HEK293 (cell line): ENCODE measurements at regions not wholly inside any gene's neighbourhood (a gene's known extent, or its start where the extent isn't known, plus 50 kb on each side); places are given as distances from the start of the nearest gene placed in this dataset.

Experiments used
- CTCF ChIA-PET: fragments of 350-600 bp; formaldehyde crosslinking; extraction: SDS; loops from one replicate; lab custom pipeline; 2021; ENCODE audit warnings: antibody characterized with exemption; lab: Yijun Ruan, JAX
- POLR2A ChIA-PET: fragments of 300-600 bp; formaldehyde crosslinking; extraction: SDS; loops from one replicate; lab custom pipeline; 2020; ENCODE audit warnings: antibody characterized with exemption, inconsistent platforms; lab: Yijun Ruan, JAX
- H3K27ac ChIP-seq: fragments of 200-500 bp; sonication (Bioruptor generic); 2 replicates; pipeline ENCODE4 v1.5.1; 2014; ENCODE audit warnings: low read depth, low read length, control low read depth, inconsistent platforms; ENCODE audit errors: extremely low read depth
- H3K36me3 ChIP-seq, 2 experiments: fragments of 200-500 bp in 1 of 2; sonication (Bioruptor generic) in 1 of 2; 1 replicate in 1 of 2; 2 replicates in 1 of 2; pipeline ENCODE4 v1.5.1; 2014 to 2017; ENCODE audit warnings: inconsistent platforms in 2 of 2, low read length in 2 of 2; ENCODE audit not compliant: control insufficient read depth in 2 of 2, insufficient read depth in 1 of 2
- H3K4me1 ChIP-seq: fragments of 200-500 bp; sonication (Bioruptor generic); 2 replicates; pipeline ENCODE4 v1.5.1; 2014; ENCODE audit warnings: mild to moderate bottlenecking, low read length, inconsistent platforms; ENCODE audit not compliant: control insufficient read depth, insufficient read depth
- H3K4me3 ChIP-seq: 2 replicates; pipeline ENCODE4 v1.5.1; 2011; ENCODE audit warnings: low read depth, mild to moderate bottlenecking, control low read depth, low read length, moderate library complexity
- H3K9me3 ChIP-seq: fragments of 200-500 bp; sonication (Bioruptor generic); 2 replicates; pipeline ENCODE4 v1.5.1; 2014; ENCODE audit warnings: low read depth, low read length, inconsistent platforms; ENCODE audit not compliant: control insufficient read depth, insufficient read depth
- MYNN ChIP-seq: fragments of 450-650 bp; formaldehyde crosslinking; IDR thresholded peaks from 2 replicates; pipeline ENCODE4 v1.5.1; 2016; ENCODE audit warnings: missing biosample characterization, missing genetic modification characterization, borderline replicate concordance
- SCRT1 ChIP-seq: fragments of 450-650 bp; formaldehyde crosslinking; IDR thresholded peaks from 2 replicates; pipeline ENCODE4 v1.5.1; 2016; ENCODE audit warnings: missing biosample characterization, missing genetic modification characterization, borderline replicate concordance
- ZNF324 ChIP-seq: fragments of 450-650 bp; formaldehyde crosslinking; IDR thresholded peaks from 2 replicates; pipeline ENCODE4 v1.5.1; 2016; ENCODE audit warnings: missing biosample characterization, missing genetic modification characterization
- ZNF394 ChIP-seq: fragments of 450-650 bp; formaldehyde crosslinking; IDR thresholded peaks from 2 replicates; pipeline ENCODE4 v1.5.1; 2016; ENCODE audit warnings: missing biosample characterization, missing genetic modification characterization, mild to moderate bottlenecking, moderate library complexity, borderline replicate concordance
- ZNF426 ChIP-seq: fragments of 450-650 bp; formaldehyde crosslinking; IDR thresholded peaks from 2 replicates; pipeline ENCODE4 v1.5.1; 2017; ENCODE audit warnings: missing biosample characterization, missing genetic modification characterization, mild to moderate bottlenecking, inconsistent platforms, moderate library complexity
- ZNF48 ChIP-seq: fragments of 450-650 bp; formaldehyde crosslinking; IDR thresholded peaks from 2 replicates; pipeline ENCODE4 v1.5.1; 2016; ENCODE audit warnings: missing biosample characterization, missing genetic modification characterization
- ZNF529 ChIP-seq: fragments of 450-650 bp; formaldehyde crosslinking; IDR thresholded peaks from 2 replicates; pipeline ENCODE4 v1.5.1; 2017; ENCODE audit warnings: missing genetic modification characterization, missing biosample characterization; ENCODE audit not compliant: insufficient replicate concordance
- ZNF530 ChIP-seq: fragments of 450-650 bp; formaldehyde crosslinking; IDR thresholded peaks from 2 replicates; pipeline ENCODE4 v1.5.1; 2016; ENCODE audit warnings: low read depth, missing biosample characterization, missing genetic modification characterization
- ZNF548 ChIP-seq: fragments of 450-650 bp; formaldehyde crosslinking; IDR thresholded peaks from 2 replicates; pipeline ENCODE4 v1.5.1; 2016; ENCODE audit warnings: missing biosample characterization, missing genetic modification characterization
- ZNF670 ChIP-seq: fragments of 450-650 bp; formaldehyde crosslinking; IDR thresholded peaks from 2 replicates; pipeline ENCODE4 v1.5.1; 2016; ENCODE audit warnings: missing biosample characterization, missing genetic modification characterization, low read depth
- ZNF677 ChIP-seq: fragments of 450-650 bp; IDR thresholded peaks from 2 replicates; pipeline ENCODE4 v1.5.0; 2018; ENCODE audit warnings: missing biosample characterization, mild to moderate bottlenecking, missing genetic modification characterization, moderate library complexity
- TF ChIP-seq, protein P1 (sequence below): fragments of 450-650 bp; formaldehyde crosslinking; IDR thresholded peaks from 2 replicates; pipeline ENCODE4 v1.5.1; 2017; ENCODE audit warnings: missing biosample characterization, missing genetic modification characterization
- TF ChIP-seq, protein P2 (sequence below): fragments of 450-650 bp; formaldehyde crosslinking; conservative IDR thresholded peaks from 2 replicates; pipeline ENCODE4 v1.5.1; 2016; ENCODE audit warnings: low read depth, missing biosample characterization, missing genetic modification characterization
- TF ChIP-seq, protein P3 (sequence below): fragments of 450-650 bp; formaldehyde crosslinking; IDR thresholded peaks from 2 replicates; pipeline ENCODE4 v1.5.1; 2016; ENCODE audit warnings: missing biosample characterization, missing genetic modification characterization
- TF ChIP-seq, protein P4 (sequence below): fragments of 450-650 bp; formaldehyde crosslinking; IDR thresholded peaks from 2 replicates; pipeline ENCODE4 v1.5.1; 2017; ENCODE audit warnings: missing biosample characterization, missing genetic modification characterization
- TF ChIP-seq, protein P5 (sequence below): fragments of 450-650 bp; formaldehyde crosslinking; IDR thresholded peaks from 2 replicates; pipeline ENCODE4 v1.5.1; 2016; ENCODE audit warnings: missing biosample characterization, missing genetic modification characterization

DNA sequence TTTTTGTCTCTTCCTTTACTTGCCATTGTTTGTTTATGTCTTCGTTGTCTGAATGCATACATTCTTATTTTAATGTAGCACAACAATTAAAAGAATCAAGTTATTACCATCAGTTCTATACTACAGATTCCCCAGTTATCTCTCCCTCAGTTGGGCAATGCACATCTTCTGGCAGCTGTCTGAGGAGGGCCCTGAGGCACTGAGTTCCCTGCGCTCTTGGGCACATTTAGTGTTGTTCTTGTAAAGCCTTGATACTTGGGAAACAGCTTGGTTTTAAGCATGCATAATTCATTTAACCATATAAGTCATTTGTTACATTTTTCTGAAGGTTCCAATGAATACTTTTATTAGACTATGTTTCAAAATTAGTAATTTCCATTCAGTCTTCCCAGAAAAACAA, 117.9 kb downstream of the C6orf118 start (continued):
- TF ChIP-seq MYNN (tag by site-specific recombination) (no peak), ZNF548 (tag by site-specific recombination) (no peak), ZNF529 (no peak)

DNA sequence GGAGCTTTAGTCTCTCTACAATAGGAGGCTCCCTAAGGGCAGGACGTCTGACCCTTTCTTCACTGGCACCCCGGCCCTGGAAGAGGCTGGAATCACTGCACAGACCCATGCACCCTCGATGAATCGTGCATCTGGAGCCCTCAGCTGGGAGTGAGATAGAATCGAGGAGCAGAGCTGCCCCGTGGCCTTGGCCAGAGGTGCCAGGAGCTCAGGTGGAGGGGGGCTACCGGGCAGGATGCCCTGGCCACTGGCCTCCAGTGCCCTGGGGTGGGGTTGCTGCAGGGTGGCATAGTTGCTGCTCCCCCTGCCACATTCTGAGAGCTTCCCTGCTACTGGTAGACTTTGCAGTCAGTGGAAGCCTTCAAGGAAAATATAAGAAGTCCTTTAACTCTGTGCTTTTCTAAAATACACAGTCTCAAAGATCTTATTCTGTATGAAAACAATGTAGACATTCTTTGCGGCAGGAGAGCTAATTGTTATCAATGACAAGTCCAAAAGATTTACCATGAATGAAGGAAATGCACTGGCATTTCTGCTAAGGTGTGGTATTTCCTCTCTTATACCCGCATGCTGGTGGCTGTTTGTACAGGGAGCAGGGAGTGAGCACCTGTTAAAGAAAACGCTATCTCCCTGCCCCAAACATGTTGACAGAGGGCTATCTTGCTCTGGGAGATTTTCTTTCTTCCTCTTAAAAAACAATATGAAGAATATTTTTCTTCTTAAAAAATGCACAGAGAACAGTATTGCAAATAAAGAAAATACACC, 122.8 kb downstream of the C6orf118 start:
- Histone ChIP-seq H3K4me3 (no peak overlapping the region), H3K9me3 (no peaks in the 10 kb centered on the region), H3K27ac (no peak overlapping the region), H3K4me1 (no peaks in the 10 kb centered on the region), H3K36me3 (no peaks in the 10 kb centered on the region)
- CTCF ChIA-PET, result no interaction called here
- POLR2A ChIA-PET, result no interaction called here
- TF ChIP-seq, protein P1, sequence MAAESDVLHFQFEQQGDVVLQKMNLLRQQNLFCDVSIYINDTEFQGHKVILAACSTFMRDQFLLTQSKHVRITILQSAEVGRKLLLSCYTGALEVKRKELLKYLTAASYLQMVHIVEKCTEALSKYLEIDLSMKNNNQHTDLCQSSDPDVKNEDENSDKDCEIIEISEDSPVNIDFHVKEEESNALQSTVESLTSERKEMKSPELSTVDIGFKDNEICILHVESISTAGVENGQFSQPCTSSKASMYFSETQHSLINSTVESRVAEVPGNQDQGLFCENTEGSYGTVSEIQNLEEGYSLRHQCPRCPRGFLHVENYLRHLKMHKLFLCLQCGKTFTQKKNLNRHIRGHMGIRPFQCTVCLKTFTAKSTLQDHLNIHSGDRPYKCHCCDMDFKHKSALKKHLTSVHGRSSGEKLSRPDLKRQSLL (tag by site-specific recombination), result no peak
- TF ChIP-seq ZNF394 (no peak), ZNF426 (tag by site-specific recombination) (no peak), ZNF530 (no peak)
- TF ChIP-seq, protein P2, sequence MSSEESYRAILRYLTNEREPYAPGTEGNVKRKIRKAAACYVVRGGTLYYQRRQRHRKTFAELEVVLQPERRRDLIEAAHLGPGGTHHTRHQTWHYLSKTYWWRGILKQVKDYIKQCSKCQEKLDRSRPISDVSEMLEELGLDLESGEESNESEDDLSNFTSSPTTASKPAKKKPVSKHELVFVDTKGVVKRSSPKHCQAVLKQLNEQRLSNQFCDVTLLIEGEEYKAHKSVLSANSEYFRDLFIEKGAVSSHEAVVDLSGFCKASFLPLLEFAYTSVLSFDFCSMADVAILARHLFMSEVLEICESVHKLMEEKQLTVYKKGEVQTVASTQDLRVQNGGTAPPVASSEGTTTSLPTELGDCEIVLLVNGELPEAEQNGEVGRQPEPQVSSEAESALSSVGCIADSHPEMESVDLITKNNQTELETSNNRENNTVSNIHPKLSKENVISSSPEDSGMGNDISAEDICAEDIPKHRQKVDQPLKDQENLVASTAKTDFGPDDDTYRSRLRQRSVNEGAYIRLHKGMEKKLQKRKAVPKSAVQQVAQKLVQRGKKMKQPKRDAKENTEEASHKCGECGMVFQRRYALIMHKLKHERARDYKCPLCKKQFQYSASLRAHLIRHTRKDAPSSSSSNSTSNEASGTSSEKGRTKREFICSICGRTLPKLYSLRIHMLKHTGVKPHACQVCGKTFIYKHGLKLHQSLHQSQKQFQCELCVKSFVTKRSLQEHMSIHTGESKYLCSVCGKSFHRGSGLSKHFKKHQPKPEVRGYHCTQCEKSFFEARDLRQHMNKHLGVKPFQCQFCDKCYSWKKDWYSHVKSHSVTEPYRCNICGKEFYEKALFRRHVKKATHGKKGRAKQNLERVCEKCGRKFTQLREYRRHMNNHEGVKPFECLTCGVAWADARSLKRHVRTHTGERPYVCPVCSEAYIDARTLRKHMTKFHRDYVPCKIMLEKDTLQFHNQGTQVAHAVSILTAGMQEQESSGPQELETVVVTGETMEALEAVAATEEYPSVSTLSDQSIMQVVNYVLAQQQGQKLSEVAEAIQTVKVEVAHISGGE, result no peak

DNA sequence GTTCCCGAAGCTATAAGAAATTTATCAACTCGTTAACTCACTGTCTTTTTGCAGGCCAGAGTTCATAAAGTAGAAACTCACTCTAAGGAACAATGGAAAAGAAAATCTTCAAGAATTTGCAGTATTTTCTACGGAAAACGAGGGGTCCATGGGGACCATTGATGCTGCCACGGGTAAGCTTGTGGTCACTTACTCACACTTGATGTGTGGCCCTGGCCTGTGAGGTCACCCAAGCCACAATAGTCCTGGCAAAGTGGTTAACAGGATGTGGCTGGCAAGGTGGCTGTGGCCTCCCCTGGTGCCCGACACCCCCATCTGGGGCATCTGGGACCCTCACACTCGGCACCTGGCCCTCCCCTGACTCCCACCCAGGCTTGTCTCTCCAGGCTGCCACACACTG, 123.4 kb downstream of the C6orf118 start:
- Histone ChIP-seq H3K36me3 (no peaks in the 10 kb centered on the region), H3K27ac (no peak overlapping the region), H3K4me3 (no peak overlapping the region), H3K9me3 (no peaks in the 10 kb centered on the region), H3K4me1 (no peaks in the 10 kb centered on the region)
- TF ChIP-seq, protein P3, sequence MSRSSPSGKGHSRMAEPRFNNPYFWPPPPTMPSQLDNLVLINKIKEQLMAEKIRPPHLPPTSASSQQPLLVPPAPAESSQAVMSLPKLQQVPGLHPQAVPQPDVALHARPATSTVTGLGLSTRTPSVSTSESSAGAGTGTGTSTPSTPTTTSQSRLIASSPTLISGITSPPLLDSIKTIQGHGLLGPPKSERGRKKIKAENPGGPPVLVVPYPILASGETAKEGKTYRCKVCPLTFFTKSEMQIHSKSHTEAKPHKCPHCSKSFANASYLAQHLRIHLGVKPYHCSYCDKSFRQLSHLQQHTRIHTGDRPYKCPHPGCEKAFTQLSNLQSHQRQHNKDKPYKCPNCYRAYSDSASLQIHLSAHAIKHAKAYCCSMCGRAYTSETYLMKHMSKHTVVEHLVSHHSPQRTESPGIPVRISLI (tag by site-specific recombination), result no peak
- TF ChIP-seq, protein P4, sequence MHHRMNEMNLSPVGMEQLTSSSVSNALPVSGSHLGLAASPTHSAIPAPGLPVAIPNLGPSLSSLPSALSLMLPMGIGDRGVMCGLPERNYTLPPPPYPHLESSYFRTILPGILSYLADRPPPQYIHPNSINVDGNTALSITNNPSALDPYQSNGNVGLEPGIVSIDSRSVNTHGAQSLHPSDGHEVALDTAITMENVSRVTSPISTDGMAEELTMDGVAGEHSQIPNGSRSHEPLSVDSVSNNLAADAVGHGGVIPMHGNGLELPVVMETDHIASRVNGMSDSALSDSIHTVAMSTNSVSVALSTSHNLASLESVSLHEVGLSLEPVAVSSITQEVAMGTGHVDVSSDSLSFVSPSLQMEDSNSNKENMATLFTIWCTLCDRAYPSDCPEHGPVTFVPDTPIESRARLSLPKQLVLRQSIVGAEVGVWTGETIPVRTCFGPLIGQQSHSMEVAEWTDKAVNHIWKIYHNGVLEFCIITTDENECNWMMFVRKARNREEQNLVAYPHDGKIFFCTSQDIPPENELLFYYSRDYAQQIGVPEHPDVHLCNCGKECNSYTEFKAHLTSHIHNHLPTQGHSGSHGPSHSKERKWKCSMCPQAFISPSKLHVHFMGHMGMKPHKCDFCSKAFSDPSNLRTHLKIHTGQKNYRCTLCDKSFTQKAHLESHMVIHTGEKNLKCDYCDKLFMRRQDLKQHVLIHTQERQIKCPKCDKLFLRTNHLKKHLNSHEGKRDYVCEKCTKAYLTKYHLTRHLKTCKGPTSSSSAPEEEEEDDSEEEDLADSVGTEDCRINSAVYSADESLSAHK (tag by site-specific recombination), result no peak
- no peak for TF ChIP-seq ZNF677
- no peak for TF ChIP-seq ZNF48 (tag by site-specific recombination)
- no peak for TF ChIP-seq ZNF670 (tag by site-specific recombination)
- TF ChIP-seq, protein P5, sequence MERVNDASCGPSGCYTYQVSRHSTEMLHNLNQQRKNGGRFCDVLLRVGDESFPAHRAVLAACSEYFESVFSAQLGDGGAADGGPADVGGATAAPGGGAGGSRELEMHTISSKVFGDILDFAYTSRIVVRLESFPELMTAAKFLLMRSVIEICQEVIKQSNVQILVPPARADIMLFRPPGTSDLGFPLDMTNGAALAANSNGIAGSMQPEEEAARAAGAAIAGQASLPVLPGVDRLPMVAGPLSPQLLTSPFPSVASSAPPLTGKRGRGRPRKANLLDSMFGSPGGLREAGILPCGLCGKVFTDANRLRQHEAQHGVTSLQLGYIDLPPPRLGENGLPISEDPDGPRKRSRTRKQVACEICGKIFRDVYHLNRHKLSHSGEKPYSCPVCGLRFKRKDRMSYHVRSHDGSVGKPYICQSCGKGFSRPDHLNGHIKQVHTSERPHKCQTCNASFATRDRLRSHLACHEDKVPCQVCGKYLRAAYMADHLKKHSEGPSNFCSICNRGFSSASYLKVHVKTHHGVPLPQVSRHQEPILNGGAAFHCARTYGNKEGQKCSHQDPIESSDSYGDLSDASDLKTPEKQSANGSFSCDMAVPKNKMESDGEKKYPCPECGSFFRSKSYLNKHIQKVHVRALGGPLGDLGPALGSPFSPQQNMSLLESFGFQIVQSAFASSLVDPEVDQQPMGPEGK, result no peak
- no peak for TF ChIP-seq SCRT1 (tag by site-specific recombination)
- no peak for TF ChIP-seq ZNF324 (tag by site-specific recombination)
- CTCF ChIA-PET, result interaction anchor here (0.6 kb wide), 1 partner anchor 826 kb away, joined by 4 read pairs; no protein-coding TSS in a partner anchor
- POLR2A ChIA-PET, result no interaction called here
